GM18951 (cell line): ENCODE measurements at regions not wholly inside any gene's neighbourhood (a gene's known extent, or its start where the extent isn't known, plus 50 kb on each side); places are given as distances from the start of the nearest gene placed in this dataset.

ENCODE experiments used
- POLR2A ChIP-seq: IDR thresholded peaks from 4 replicates; pipeline ENCODE4 v1.6.1; 2011; ENCODE audit warnings: mild to moderate bottlenecking; ENCODE audit not compliant: insufficient read length, insufficient read depth; ENCODE audit errors: extremely low read depth
- in situ Hi-C: fragments of 300-500 bp; cut with MboI; formaldehyde crosslinking; loops from one replicate; pipeline ENCODE4 v1.12.0; 2022; ENCODE audit warnings: low sequenced_read_pairs, mixed read lengths, inconsistent platforms; ENCODE audit not compliant: unreplicated experiment

- TF ChIP-seq POLR2A, result no peak
- in situ Hi-C loops, result no loop called here
Measured at GRCh38 chr12:124224535-124225110, 70.3 kb upstream of the RFLNA start.

- in situ Hi-C loops, result no loop called here
Measured at GRCh38 chr12:124225730-124226129, 69.2 kb upstream of the RFLNA start.

GRCh38 chr12:124227951-124228711, 66.8 kb upstream of the RFLNA start:
- TF ChIP-seq POLR2A, result no peak
- in situ Hi-C loops, result no loop called here

More at GRCh38 chr12:124225730-124226129, 69.2 kb upstream of the RFLNA start:
- TF ChIP-seq POLR2A, result no peak

- in situ Hi-C loops, result no loop called here
- no peak for TF ChIP-seq POLR2A
Measured at GRCh38 chr12:124229520-124229919, 65.4 kb upstream of the RFLNA start.

GRCh38 chr12:124230117-124230757, 64.7 kb upstream of the RFLNA start:
- no peak for TF ChIP-seq POLR2A

GRCh38 chr12:124230789-124231188, 64.1 kb upstream of the RFLNA start:
- in situ Hi-C loops, result no loop called here
- no peak for TF ChIP-seq POLR2A

More at GRCh38 chr12:124230117-124230757, 64.7 kb upstream of the RFLNA start:
- in situ Hi-C loops, result no loop called here

GRCh38 chr12:124231980-124232653, 62.8 kb upstream of the RFLNA start:
- no peak for TF ChIP-seq POLR2A
- in situ Hi-C loops, result no loop called here

GRCh38 chr12:124232654-124232987, 62.3 kb upstream of the RFLNA start:
- in situ Hi-C loops, result no loop called here
- TF ChIP-seq POLR2A, result no peak

- no peak for TF ChIP-seq POLR2A
- in situ Hi-C loops, result no loop called here
Measured at GRCh38 chr12:124233041-124233796, 61.7 kb upstream of the RFLNA start.

- in situ Hi-C loops, result no loop called here
- no peak for TF ChIP-seq POLR2A
Measured at GRCh38 chr12:124233846-124234640, 60.9 kb upstream of the RFLNA start.

- in situ Hi-C loops, result no loop called here
Measured at GRCh38 chr12:124236625-124237031, 58.3 kb upstream of the RFLNA start.

GRCh38 chr12:124238886-124239285, 56.0 kb upstream of the RFLNA start:
- TF ChIP-seq POLR2A, result no peak
- in situ Hi-C loops, result no loop called here

More at GRCh38 chr12:124236625-124237031, 58.3 kb upstream of the RFLNA start:
- no peak for TF ChIP-seq POLR2A
